DMS53 treated with DMSO at 0.1 percent for 48 hours (cell line): ENCODE measurements at regions not wholly inside any gene's neighbourhood (a gene's known extent, or its start where the extent isn't known, plus 50 kb on each side); places are given as distances from the start of the nearest gene placed in this dataset.
"Not testable (repeated sequence)": the region's sequence is repeated elsewhere in the genome, so short reads cannot be mapped to it uniquely, and the experiment has no call there.

Experiments
- DNase-seq: peaks from one replicate; lab custom pipeline; 2025; ENCODE audit not compliant: unreplicated experiment; lab: John Stamatoyannopoulos, UW

GRCh38 chr3:174442302-174442682 is 416.8 kb upstream of the NAALADL2 start:
- no peak for DNase-seq

- no peak for DNase-seq
Observed at GRCh38 chr3:174444391-174444790, 414.7 kb upstream of the NAALADL2 start.

DNA sequence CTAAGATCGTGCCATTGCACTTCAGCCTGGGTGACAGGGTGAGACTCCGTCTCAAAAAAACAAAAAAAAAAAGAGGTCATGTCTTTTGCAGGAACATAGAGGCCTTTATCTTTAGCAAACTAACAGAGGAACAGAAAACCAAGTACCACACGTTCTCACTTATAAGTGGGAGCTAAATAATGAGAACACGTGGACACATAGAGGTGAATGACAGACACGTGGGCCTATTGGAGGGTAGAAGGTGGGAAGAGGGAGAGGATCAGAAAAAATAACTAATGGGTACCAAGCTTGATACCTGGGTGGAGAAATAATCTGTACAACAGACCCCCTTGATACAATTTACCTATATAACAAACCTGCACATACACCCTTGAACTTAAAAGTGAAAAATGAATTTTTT is 401.4 kb upstream of the NAALADL2 start:
- DNase-seq, result no peak

- DNase-seq, result no peak
Observed at GRCh38 chr3:174460831-174461230, 398.3 kb upstream of the NAALADL2 start.

DNA sequence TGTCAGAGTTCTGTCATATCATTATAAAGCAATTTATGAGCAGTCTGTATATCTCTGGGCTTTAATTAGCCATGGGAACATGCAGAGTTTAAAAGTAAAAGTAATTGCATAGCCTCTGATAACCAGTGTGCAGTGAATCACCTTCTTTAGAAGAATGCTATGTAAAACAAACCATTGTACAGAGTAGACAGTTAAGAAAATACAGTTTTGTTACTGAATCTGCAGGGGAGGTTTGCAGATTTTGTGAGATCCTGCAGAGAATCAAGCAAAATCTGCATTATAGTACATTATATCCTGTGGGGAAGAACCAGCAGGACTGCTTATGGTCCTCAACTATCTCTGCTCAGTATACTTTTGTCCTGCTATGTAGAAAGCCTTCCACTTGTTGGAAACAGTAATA is 396.2 kb upstream of the NAALADL2 start:
- no peak for DNase-seq

- DNase-seq, result no peak
Observed at GRCh38 chr3:174465177-174465576, 394.0 kb upstream of the NAALADL2 start.

- no peak for DNase-seq
Observed at GRCh38 chr3:174466471-174467054, 392.6 kb upstream of the NAALADL2 start.

DNA sequence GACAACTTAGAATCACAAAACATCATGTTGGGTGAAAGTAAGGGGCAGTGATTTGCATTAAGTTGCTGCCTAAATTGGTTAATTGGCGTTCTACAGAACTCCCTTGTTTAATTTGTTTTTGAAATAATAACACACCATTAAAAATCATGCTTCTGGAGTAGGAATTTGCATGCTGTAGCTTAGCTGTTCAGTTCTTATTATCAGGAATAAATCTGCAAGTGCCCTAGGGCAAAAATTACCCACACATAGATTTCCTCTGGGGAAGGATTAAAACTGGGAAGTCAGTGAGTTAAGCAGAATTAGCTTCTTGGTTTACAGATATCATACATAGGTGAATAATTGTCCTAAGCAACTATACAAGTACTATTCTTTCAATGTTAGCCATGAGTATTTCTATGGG is 381.6 kb upstream of the NAALADL2 start:
- no peak for DNase-seq

DNA sequence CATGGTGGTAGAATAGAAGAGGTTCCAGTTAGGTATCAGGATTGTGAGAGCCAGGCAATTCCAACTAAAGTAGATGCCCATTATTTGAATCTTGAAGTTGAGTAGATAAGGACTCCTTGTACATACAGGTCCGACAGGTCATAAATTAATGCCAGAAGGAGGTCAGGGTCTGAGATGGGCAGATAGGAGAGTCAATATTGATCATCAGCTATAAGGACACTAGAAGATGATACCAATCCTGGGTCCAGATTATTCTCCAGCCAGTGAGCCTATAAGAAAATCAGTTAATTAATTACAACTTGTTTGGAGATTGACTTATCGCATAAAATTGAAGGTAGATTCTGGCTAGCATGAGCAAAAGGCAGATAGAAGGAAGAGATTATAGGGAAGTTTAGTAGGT is 378.4 kb upstream of the NAALADL2 start:
- no peak for DNase-seq

GRCh38 chr3:174482541-174482940 is 376.6 kb upstream of the NAALADL2 start:
- no peak for DNase-seq

GRCh38 chr3:174483254-174483653 is 375.9 kb upstream of the NAALADL2 start:
- no peak for DNase-seq

DNA sequence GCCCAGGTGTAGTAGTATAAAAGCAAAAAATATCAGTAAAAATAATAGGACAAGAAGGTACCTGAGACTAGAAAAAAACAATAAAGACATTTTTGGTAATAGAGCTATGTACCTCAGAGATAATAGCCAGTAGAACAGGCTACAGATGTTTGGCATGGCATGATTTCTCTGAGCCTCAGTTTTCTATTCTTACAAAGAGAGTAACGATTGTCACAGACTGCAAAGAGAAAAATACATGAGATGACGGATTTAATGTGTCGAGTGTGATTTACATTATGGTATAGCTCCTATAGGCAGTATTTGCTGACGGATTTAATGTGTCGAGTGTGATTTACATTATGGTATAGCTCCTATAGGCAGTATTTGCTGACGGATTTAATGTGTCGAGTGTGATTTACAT is 375.3 kb upstream of the NAALADL2 start:
- DNase-seq, result not testable (repeated sequence)

DNA sequence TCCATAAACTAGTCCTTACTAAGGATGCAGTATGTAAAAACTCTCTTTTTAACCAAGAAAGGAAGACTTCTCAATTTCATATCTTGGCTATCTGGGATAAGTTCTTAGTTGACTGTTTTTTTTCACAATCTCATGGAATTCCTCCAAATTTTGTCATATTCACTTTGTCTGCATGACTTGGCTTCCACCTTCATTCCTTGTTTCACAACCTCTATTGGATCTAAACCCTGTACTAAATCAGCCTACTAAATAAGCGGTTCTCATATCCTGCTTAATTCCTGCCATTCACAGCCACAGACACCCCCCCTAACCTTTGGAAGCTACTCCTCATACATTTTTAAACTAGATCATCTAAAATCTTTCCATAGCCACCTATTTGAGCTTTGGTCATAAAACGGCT is 370.6 kb upstream of the NAALADL2 start:
- no peak for DNase-seq

DNA sequence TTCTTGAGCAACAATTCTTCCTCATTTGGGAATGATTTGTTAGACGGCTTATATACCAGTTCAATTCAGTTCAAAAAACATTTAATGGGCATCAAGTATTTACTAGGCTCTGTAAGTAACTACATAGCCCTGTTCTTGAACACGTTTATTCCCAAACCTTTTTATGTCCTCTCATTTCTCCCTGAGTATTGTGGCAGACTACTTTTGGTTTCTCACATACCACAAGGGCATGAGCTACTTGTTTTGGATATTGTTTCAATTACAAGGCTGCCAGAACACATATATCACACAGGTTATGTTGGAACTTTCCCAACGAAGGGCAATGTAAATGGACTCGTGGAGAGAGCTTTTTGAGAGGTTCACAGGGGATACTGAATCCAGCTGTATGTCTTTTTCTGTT is 363.8 kb upstream of the NAALADL2 start:
- DNase-seq, result no peak

DNA sequence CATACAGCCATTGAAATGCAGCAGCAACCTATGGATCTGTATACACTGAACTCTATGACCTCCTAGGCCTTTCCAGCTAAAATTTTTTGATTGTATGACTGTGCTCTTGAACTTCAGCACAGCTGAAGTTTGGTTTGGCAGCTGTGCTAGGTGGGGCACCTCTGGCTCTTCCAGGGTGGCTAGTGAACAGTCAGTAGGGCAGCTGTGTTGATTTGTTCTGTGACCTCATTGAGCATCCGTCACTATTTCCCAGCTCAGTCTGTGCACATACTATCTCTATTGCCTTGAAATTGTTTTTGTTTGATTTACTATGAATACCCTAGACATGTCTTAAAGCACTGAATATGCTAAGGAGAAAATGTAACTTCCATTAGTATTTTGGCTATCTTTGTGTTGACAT is 363.2 kb upstream of the NAALADL2 start:
- DNase-seq, result no peak

DNA sequence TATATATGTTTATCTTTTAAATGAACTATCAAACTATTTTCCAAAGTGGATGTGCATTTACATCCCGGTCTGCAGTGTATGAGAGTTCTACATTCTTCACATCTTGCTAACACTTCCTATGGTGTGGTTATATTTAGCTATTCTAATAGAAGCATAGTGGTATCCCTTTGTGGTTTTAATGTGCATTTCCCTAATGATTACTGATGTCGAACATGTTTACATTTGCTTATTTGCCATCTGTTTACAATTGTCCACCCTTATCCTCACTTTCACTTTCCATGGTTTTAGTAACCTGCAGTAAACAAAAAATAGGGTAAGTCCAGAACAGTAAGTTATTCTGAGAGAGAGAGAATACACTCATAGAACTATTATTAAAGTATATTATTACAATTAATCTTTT is 360.5 kb upstream of the NAALADL2 start:
- DNase-seq, result no peak

- DNase-seq, result no peak
Observed at GRCh38 chr3:174505266-174505665, 353.9 kb upstream of the NAALADL2 start.

GRCh38 chr3:174524203-174524602 is 334.9 kb upstream of the NAALADL2 start:
- DNase-seq, result no peak

GRCh38 chr3:174529298-174529697 is 329.8 kb upstream of the NAALADL2 start:
- no peak for DNase-seq

DNA sequence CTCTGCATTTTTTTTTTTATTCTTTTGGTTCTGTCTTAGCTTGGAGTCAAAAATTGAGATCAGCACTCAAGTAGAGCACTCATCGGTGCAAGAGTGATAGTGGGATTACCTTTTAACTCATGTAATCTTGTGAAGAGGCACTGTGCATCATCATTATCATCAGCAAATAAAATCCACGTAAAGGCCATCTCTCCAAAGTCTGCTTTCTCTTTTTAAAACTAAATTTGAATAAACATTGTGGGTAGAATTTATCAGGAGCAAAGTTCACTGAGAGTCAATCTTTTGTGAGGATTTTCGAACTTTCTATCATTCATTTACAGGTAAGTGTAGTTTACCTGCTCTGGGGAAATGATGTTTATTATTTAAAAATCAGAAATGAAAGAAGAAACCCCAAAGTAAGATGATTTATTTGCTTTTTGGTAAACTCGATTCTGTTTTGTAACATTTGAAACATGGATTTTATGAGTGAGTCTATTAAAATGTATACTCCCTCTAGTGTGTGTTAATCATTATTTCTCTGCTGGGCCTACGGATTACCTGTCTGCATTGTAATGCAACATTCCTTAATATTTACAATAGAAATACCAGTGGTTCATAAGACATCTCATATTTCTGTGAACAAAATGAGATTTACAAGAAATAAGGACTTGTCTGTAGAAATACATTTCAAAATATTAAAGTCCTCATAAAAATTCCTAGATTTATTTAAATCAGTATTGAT is 327.7 kb upstream of the NAALADL2 start:
- DNase-seq, result no peak

DNA sequence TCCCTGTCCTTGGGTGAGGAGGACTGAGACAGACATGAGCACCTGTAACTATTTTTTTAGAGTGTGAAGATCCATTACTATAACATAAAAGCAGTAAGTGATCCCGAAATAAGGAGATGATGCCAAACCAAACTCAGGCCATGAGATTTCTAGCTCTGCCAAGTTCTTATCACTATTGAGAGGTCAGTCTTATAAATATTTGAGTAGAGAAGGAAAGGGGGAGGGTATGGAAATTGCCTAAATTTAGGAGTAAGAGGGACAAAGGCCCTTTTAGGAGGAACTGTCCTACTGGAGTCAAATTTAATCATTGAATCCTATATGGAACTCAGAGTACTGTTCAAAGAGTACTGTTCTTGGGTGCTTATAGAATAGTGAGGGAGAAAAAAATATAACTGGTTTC is 326.9 kb upstream of the NAALADL2 start:
- no peak for DNase-seq

- no peak for DNase-seq
Observed at GRCh38 chr3:174532776-174533175, 326.4 kb upstream of the NAALADL2 start.

DNA sequence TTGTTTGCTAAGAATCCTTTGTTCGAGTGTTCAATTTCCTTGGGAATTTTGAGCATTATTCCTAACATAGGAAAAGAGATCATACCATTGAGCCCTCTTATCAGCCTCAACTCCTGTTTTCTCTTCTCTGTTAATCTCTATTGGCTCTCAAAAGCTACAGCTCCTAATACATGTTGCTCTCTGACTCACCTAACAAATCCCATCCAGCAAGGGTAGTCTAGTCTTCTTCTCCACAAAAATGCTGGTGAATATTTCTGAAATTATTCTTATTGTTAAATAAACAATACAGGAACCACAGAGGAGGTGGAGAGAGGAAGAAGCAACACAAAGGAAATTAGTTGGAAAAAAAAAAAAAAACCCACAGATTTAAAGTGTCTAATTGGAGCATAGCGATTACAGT is 325.8 kb upstream of the NAALADL2 start:
- no peak for DNase-seq
